WTC11 (cell line): ENCODE measurements at regions not wholly inside any gene's neighbourhood (a gene's known extent, or its start where the extent isn't known, plus 50 kb on each side); places are given as distances from the start of the nearest gene placed in this dataset.

Experiments used
- ATAC-seq: fragments of 200-7000 bp; cut with Tn5 transposase; 2 replicates; pipeline ENCODE4 v1.10.0; 2021; ENCODE audit warnings: mild to moderate bottlenecking, moderate library complexity
- CTCF ChIA-PET: fragments of 300-600 bp; sonication (Branson Sonifier 250); formaldehyde crosslinking; loops from one replicate; lab custom pipeline; 2021; ENCODE audit warnings: antibody characterized with exemption; lab: Charles Lee
- POLR2A ChIA-PET: fragments of 350-600 bp; sonication (Branson Sonifier 250); formaldehyde crosslinking; loops from one replicate; lab custom pipeline; 2021; ENCODE audit warnings: antibody characterized with exemption; lab: Charles Lee
- DNase-seq: peaks from one replicate; pipeline ENCODE4 v3.0.0; 2021; ENCODE audit warnings: low spot score
- H3K27ac Mint-ChIP-seq: 2 replicates; pipeline ENCODE4 v1.8.0; 2021; ENCODE audit warnings: mixed read lengths
- H3K27me3 Mint-ChIP-seq: 2 replicates; pipeline ENCODE4 v1.8.0; 2021; ENCODE audit warnings: low read depth, mild to moderate bottlenecking, moderate library complexity, mixed read lengths
- H3K36me3 Mint-ChIP-seq: 2 replicates; pipeline ENCODE4 v1.8.0; 2021; ENCODE audit warnings: mixed read lengths
- H3K4me1 Mint-ChIP-seq: 2 replicates; pipeline ENCODE4 v1.8.0; 2022; ENCODE audit warnings: mixed read lengths
- H3K4me3 Mint-ChIP-seq: 2 replicates; pipeline ENCODE4 v1.8.0; 2021; ENCODE audit warnings: mild to moderate bottlenecking, moderate library complexity, mixed read lengths
- H3K9me3 Mint-ChIP-seq: 2 replicates; pipeline ENCODE4 v1.8.0; 2021; ENCODE audit warnings: mixed read lengths
- ATF2 ChIP-seq: sonication (generic); formaldehyde crosslinking; IDR thresholded peaks from 2 replicates; pipeline ENCODE4 v1.8.1; 2022; ENCODE audit warnings: low read depth, missing genetic modification reagents, borderline replicate concordance
- ATF3 ChIP-seq: sonication (generic); formaldehyde crosslinking; conservative IDR thresholded peaks from 2 replicates; pipeline ENCODE4 v1.8.1; 2022; ENCODE audit warnings: mild to moderate bottlenecking, missing genetic modification reagents
- CTCF ChIP-seq: fragments of 200-600 bp; IDR thresholded peaks from 2 replicates; pipeline ENCODE4 v1.8.0; 2022; ENCODE audit warnings: antibody characterized with exemption
- FOXJ3 ChIP-seq: sonication (generic); formaldehyde crosslinking; IDR thresholded peaks from 2 replicates; pipeline ENCODE4 v1.9.0; 2021; ENCODE audit warnings: missing genetic modification reagents, mild to moderate bottlenecking, borderline replicate concordance
- FOXP4 ChIP-seq: sonication (generic); formaldehyde crosslinking; IDR thresholded peaks from 2 replicates; pipeline ENCODE4 v1.8.0; 2022; ENCODE audit warnings: mild to moderate bottlenecking, missing genetic modification reagents
- GABPB1 ChIP-seq: sonication (generic); formaldehyde crosslinking; IDR thresholded peaks from 2 replicates; pipeline ENCODE4 v1.8.1; 2023; ENCODE audit warnings: mild to moderate bottlenecking, missing genetic modification reagents
- JUN ChIP-seq: sonication (generic); formaldehyde crosslinking; IDR thresholded peaks from 2 replicates; pipeline ENCODE4 v1.8.0; 2023; ENCODE audit warnings: mild to moderate bottlenecking, missing genetic modification reagents
- NFATC4 ChIP-seq: fragments of 250-450 bp; sonication (Bioruptor Pico); IDR thresholded peaks from 2 replicates; pipeline ENCODE4 v1.9.0; 2021; ENCODE audit warnings: mild to moderate bottlenecking
- OVOL2 ChIP-seq: fragments of 250-450 bp; sonication (Bioruptor Pico); IDR thresholded peaks from 2 replicates; pipeline ENCODE4 v1.9.0; 2021; ENCODE audit warnings: mild to moderate bottlenecking, borderline replicate concordance
- RELA ChIP-seq: sonication (generic); formaldehyde crosslinking; IDR thresholded peaks from 2 replicates; pipeline ENCODE4 v1.8.1; 2022; ENCODE audit warnings: missing genetic modification reagents, mild to moderate bottlenecking, borderline replicate concordance
- RORB ChIP-seq: fragments of 250-450 bp; sonication (Bioruptor Pico); IDR thresholded peaks from 2 replicates; pipeline ENCODE4 v1.9.0; 2021; ENCODE audit warnings: mild to moderate bottlenecking
- STAT6 ChIP-seq: sonication (generic); formaldehyde crosslinking; conservative IDR thresholded peaks from 2 replicates; pipeline ENCODE4 v1.8.1; 2023; ENCODE audit warnings: mild to moderate bottlenecking, low read depth, missing genetic modification reagents, moderate library complexity
- TEAD1 ChIP-seq: sonication (generic); formaldehyde crosslinking; IDR thresholded peaks from 2 replicates; pipeline ENCODE4 v1.8.0; 2022; ENCODE audit warnings: mild to moderate bottlenecking, missing genetic modification reagents
- USF1 ChIP-seq: sonication (generic); formaldehyde crosslinking; IDR thresholded peaks from 2 replicates; pipeline ENCODE4 v1.8.0; 2022; ENCODE audit warnings: mild to moderate bottlenecking, missing genetic modification reagents
- USF2 ChIP-seq: sonication (generic); formaldehyde crosslinking; IDR thresholded peaks from 2 replicates; pipeline ENCODE4 v1.8.1; 2023; ENCODE audit warnings: mild to moderate bottlenecking, missing genetic modification reagents, moderate library complexity
- ZBTB21 ChIP-seq: sonication (generic); formaldehyde crosslinking; IDR thresholded peaks from 2 replicates; pipeline ENCODE4 v1.8.1; 2023; ENCODE audit warnings: mild to moderate bottlenecking, missing genetic modification reagents, borderline replicate concordance
- ZNF121 ChIP-seq: sonication (generic); formaldehyde crosslinking; IDR thresholded peaks from 2 replicates; pipeline ENCODE4 v1.8.0; 2023; ENCODE audit warnings: missing genetic modification reagents
- ZNF232 ChIP-seq: sonication (generic); formaldehyde crosslinking; IDR thresholded peaks from 2 replicates; pipeline ENCODE4 v1.8.0; 2022; ENCODE audit warnings: mild to moderate bottlenecking, missing genetic modification reagents
- ZNF263 ChIP-seq: sonication (generic); formaldehyde crosslinking; IDR thresholded peaks from 2 replicates; pipeline ENCODE4 v1.8.1; 2022; ENCODE audit warnings: low read depth, mild to moderate bottlenecking, moderate library complexity, missing genetic modification reagents
- ZNF317 ChIP-seq: sonication (generic); formaldehyde crosslinking; IDR thresholded peaks from 2 replicates; pipeline ENCODE4 v1.8.1; 2023; ENCODE audit warnings: low read depth, mild to moderate bottlenecking, moderate library complexity, missing genetic modification reagents, borderline replicate concordance
- ZNF425 ChIP-seq: fragments of 250-450 bp; sonication (Bioruptor Pico); conservative IDR thresholded peaks from 2 replicates; pipeline ENCODE4 v1.9.0; 2021; ENCODE audit warnings: mild to moderate bottlenecking
- ZNF671 ChIP-seq: fragments of 250-450 bp; sonication (Bioruptor Pico); IDR thresholded peaks from 2 replicates; pipeline ENCODE4 v1.8.0; 2021; ENCODE audit warnings: mild to moderate bottlenecking

- TF ChIP-seq RORB (CRISPR knock-in tag) (no peak), USF1 (CRISPR knock-in tag) (peak; percentile 33; the same call in 1 of the 2 replicates), OVOL2 (CRISPR knock-in tag) (no peak), USF2 (CRISPR knock-in tag) (peak; percentile 61), NFATC4 (CRISPR knock-in tag) (no peak), GABPB1 (CRISPR knock-in tag) (no peak), RELA (CRISPR knock-in tag) (no peak)
- no peak overlapping the region for H3K4me3 Mint-ChIP-seq
- H3K36me3 Mint-ChIP-seq, result peaks cover 5% of the 10 kb centered on the region; the same call in 1 of the 2 replicates
- POLR2A ChIA-PET, result no interaction called here
- DNase-seq (no peak), ATAC-seq (no peak)
- CTCF ChIA-PET, result no interaction called here
- no peaks in the 10 kb centered on the region for H3K27me3 Mint-ChIP-seq
- peak overlapping the region; percentile 14; the same call in 1 of the 2 replicates for H3K27ac Mint-ChIP-seq
- H3K4me1 Mint-ChIP-seq, result peaks cover 4% of the 10 kb centered on the region; the same call in 1 of the 2 replicates
- H3K9me3 Mint-ChIP-seq, result 0 out of 2 replicates have a peak, but pooled peaks cover 3% of the 10 kb centered on the region
Observed at GRCh38 chr6:98002678-98003077, 719.7 kb upstream of the MMS22L start.

GRCh38 chr6:98014442-98015201 is 731.6 kb upstream of the MMS22L start:
- H3K9me3 Mint-ChIP-seq, result no peaks in the 10 kb centered on the region
- H3K4me1 Mint-ChIP-seq, result peaks cover 39% of the 10 kb centered on the region
- ChIA-PET POLR2A (interaction anchor here (0.6 kb wide), 1 partner anchor 57 kb away, joined by 3 read pairs; no protein-coding TSS in a partner anchor), CTCF (no interaction called here)
- H3K27me3 Mint-ChIP-seq, result no peaks in the 10 kb centered on the region
- H3K36me3 Mint-ChIP-seq, result no peaks in the 10 kb centered on the region; the same call in 1 of the 2 replicates
- no peak overlapping the region for H3K4me3 Mint-ChIP-seq
- DNase-seq (no peak), ATAC-seq (peak; percentile 36; the same call in 1 of the 2 replicates)
- H3K27ac Mint-ChIP-seq, result peak overlapping the region; percentile 70
- TF ChIP-seq ZNF121 (CRISPR knock-in tag), result no peak
- no peak for TF ChIP-seq ZBTB21
- TF ChIP-seq ATF3 (CRISPR knock-in tag), result no peak
- no peak for TF ChIP-seq OVOL2 (CRISPR knock-in tag)
- TF ChIP-seq ATF2, result no peak
- no peak for TF ChIP-seq ZNF232 (CRISPR knock-in tag)
- no peak for TF ChIP-seq ZNF317
- no peak for TF ChIP-seq CTCF
- no peak for TF ChIP-seq STAT6 (CRISPR knock-in tag)
- TF ChIP-seq ZNF263 (CRISPR knock-in tag), result no peak
- TF ChIP-seq ZNF425 (CRISPR knock-in tag), result no peak
- TF ChIP-seq FOXP4 (CRISPR knock-in tag), result no peak
- TF ChIP-seq FOXJ3 (CRISPR knock-in tag), result no peak
- TF ChIP-seq TEAD1, result no peak
- TF ChIP-seq ZNF671 (CRISPR knock-in tag), result no peak
- TF ChIP-seq JUN, result no peak
